Effector memory CD8-positive, alpha-beta T cell (primary cell): ENCODE measurements at regions not wholly inside any gene's neighbourhood (a gene's known extent, or its start where the extent isn't known, plus 50 kb on each side); places are given as distances from the start of the nearest gene placed in this dataset.
"Not testable (repeated sequence)": the region's sequence is repeated elsewhere in the genome, so short reads cannot be mapped to it uniquely, and the experiment has no call there.

ENCODE experiments used
- ATAC-seq: fragments of 150-1000 bp; cut with Tn5 transposase; replicated peaks from 2 replicates; pipeline ENCODE4 v1.10.0; 2021; ENCODE audit warnings: mild to moderate bottlenecking, moderate library complexity
- DNase-seq, 3 experiments: peaks; one replicate each; pipeline ENCODE4 v3.0.0; 2021
- H3K27ac Mint-ChIP-seq, 2 donors: one replicate each; pipeline ENCODE4 v1.8.0; 2022; ENCODE audit warnings: mild to moderate bottlenecking in 2 of 2, mixed read lengths in 2 of 2, moderate library complexity in 2 of 2
- H3K27me3 Mint-ChIP-seq, 2 donors: one replicate each; pipeline ENCODE4 v1.8.0; 2022; ENCODE audit warnings: mixed read lengths in 2 of 2
- H3K36me3 Mint-ChIP-seq: one replicate; pipeline ENCODE4 v1.8.0; 2022; ENCODE audit warnings: mild to moderate bottlenecking, moderate library complexity, mixed read lengths; ENCODE audit not compliant: insufficient read depth
- H3K4me1 Mint-ChIP-seq, 2 donors: one replicate each; pipeline ENCODE4 v1.8.0; 2022; ENCODE audit warnings: low read depth in 2 of 2, mixed read lengths in 2 of 2
- H3K4me3 Mint-ChIP-seq, 2 donors: one replicate each; pipeline ENCODE4 v1.8.0; 2022; ENCODE audit warnings: mild to moderate bottlenecking in 2 of 2, mixed read lengths in 2 of 2, moderate library complexity in 2 of 2
- H3K9me3 Mint-ChIP-seq, 2 donors: one replicate each; pipeline ENCODE4 v1.8.0; 2022; ENCODE audit warnings: mixed read lengths in 2 of 2

DNA sequence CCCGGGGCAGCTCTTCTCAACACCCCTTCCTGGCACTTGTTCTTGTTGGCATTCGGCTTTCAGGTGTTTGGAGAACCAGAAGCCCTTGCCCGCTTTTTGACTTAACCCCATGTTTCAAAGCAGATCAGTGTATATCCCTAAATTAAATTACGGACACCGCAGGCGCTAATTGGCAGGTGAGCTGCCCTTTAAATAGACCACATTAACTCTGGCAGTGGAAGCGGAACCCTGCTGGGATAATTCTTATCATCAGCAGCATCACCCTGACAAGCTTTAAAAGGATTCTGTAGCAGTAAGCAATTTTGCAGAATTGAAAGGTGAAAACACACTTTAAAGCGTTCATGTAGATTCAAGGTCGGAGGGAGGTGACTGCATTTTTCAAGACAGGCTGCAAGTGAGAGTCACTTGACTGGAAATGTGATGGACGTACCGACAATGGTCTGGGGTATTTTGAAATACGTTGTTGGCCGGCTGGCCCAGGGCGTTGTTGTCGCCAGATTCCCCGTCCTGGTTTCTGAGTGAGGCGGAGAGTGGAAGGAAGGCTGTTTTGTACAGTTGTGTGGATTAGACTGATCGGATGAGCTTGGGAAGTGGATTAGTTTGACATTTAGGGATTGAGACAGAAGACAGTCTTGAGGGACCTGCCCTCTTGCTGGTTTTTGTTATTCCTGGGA is 94.2 kb upstream of the CRYM start:
- DNase-seq, H3K9me3 Mint-ChIP-seq, H3K36me3 Mint-ChIP-seq, H3K27ac Mint-ChIP-seq, H3K4me1 Mint-ChIP-seq, ATAC-seq, H3K27me3 Mint-ChIP-seq, H3K4me3 Mint-ChIP-seq: not testable (repeated sequence)

DNA sequence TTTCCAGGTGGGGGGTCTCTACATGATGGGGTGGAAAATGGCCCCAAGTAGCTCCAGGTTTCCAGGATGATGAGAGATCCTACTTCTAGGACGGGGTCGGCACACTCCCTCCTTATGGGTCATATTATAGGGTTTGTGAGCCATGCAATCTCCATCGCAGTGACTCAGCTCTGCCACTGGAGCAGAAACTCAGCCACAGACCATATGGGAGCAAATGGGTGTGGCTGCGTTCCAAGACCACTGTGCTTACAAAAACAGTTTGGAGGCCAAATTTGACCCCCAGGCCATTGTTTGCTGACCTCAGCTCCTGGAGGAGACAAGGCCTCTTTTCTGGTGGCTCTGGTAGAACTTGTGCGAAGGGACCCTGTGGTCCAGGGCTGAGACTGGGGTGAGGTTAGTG is 92.7 kb upstream of the CRYM start:
- H3K36me3 Mint-ChIP-seq, DNase-seq, H3K4me3 Mint-ChIP-seq, H3K9me3 Mint-ChIP-seq, H3K27me3 Mint-ChIP-seq, H3K4me1 Mint-ChIP-seq, H3K27ac Mint-ChIP-seq, ATAC-seq: not testable (repeated sequence)

DNA sequence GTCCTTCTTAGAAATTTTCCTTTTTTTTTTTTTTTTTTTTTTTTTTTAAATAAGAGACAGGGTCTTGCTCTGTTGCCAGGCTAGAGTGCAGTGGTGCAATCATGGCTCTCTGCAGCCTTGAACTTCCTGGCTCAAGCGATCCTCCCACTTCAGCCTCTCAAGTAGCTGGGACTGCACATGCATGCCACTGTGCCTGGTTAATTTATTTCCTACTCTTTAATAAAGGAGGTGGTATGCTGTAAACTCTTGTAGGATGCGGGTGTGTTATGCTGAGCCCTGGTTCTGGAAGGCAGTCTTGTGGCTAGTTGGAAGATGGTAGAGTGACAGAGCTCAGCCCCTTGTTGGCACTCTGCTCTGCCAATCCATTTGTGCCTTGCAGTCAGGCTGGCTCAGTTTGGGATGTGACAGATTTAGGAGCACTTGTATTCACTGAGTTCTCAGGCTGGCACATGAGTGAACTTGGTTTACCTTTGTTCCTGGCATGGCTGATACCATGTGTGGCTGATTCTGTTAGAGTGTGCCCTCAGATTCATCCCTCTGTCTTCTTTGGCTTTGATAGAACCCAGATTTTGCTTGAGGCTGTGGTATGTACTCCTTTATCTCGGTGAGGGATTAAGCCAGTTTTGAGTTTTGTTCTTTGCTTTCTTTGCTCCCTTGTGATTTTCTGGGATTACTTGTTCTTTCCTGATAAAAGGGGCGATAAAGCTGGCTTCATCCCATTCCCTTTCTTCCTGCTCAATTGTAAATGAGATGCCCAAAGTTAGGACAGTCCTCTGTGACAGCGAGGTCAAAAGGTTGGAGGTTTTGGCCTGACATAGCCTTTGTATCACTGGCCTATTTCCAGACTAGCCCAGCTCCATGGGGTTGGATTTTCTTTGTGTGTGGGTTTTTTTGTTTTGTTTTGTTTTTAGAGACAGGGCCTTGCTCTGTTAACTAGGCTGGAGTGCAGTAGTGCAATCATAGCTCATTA is 91.2 kb upstream of the CRYM start:
- not testable (repeated sequence) for H3K4me3 Mint-ChIP-seq, ATAC-seq

DNA sequence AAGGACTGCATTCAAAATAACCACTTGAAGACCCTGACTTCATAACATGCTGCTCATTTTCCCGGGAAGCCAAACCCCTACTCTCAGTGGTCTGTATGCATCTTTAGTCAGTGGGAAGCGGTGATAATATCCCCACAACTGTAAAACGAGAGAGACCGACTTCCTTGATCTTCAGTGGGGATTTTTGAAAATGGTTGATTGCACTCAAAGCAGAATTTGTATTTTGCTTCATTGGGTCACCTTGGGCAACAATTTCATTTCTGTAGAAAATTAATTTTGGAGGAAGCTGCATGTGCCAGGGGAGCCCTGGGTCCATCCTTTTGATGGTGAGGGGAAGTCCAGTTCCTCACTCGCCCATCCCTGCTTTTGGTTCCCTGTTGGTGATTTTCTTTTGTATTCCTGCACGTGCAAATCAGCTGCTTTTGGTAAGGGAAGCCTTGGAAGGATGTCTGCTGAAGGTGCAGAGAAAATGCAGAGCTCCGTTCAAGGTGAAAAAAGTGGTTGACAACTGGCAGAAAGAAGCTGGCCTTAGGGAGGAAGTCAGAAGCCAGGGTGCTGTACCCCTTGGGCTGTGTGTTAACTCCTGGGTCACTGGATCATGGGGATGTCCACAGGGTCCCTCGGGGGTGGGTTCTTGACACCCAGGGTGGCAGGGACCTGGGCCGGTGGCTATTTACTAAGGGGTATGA is 89.8 kb upstream of the CRYM start:
- not testable (repeated sequence) for H3K4me3 Mint-ChIP-seq, H3K36me3 Mint-ChIP-seq, H3K27ac Mint-ChIP-seq, H3K4me1 Mint-ChIP-seq, ATAC-seq, H3K9me3 Mint-ChIP-seq, DNase-seq
- H3K27me3 Mint-ChIP-seq, result peaks cover 12 to 13% of the 10 kb centered on the region in 2 donors

More for the DNA sequence above, 91.2 kb upstream of the CRYM start:
- not testable (repeated sequence) for H3K36me3 Mint-ChIP-seq, H3K4me1 Mint-ChIP-seq, H3K27ac Mint-ChIP-seq, H3K9me3 Mint-ChIP-seq, H3K27me3 Mint-ChIP-seq, DNase-seq

DNA sequence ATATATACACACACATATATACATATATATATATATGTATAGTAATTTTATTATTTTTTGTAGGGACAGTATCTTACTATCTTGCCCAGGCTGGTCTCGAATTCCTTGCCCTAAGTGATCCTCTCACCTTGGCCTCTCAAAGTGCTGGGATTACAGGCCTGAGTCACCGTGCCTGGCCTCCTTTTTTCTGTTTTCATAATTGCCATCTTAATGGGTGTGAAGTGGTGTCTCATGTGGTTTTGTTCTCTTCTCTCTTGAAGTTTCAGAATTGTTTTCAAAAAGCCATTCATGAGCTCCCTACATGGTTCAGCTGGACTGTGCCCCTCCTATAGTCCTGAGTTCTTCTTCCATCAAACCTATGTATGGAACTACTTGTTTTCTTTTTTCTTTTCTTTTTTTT is 88.9 kb upstream of the CRYM start:
- not testable (repeated sequence) for DNase-seq, H3K27ac Mint-ChIP-seq, H3K4me1 Mint-ChIP-seq, H3K9me3 Mint-ChIP-seq, ATAC-seq, H3K36me3 Mint-ChIP-seq, H3K4me3 Mint-ChIP-seq
- peaks cover 13 to 17% of the 10 kb centered on the region in 2 donors for H3K27me3 Mint-ChIP-seq

DNA sequence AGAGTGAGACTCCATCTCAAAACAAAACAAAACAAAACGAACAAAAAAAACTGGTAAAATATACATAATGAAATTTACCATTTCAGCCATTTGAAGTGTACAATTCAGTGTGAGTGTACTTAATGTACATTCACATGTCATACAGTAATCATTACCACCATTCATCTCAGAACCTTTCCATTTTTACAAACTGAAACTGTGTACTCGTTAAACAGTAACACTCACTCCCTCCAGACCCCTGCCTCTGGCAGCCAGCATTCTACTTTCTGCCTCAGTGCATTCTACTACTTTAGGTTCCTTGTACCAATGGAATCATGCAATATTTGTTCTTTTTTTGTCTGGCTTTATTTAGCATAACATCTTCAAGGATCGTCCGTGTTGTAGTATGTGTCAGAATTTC is 87.5 kb upstream of the CRYM start:
- H3K27ac Mint-ChIP-seq, H3K9me3 Mint-ChIP-seq, DNase-seq, H3K36me3 Mint-ChIP-seq, ATAC-seq, H3K4me1 Mint-ChIP-seq, H3K4me3 Mint-ChIP-seq: not testable (repeated sequence)
- peaks cover 13 to 17% of the 10 kb centered on the region in 2 donors for H3K27me3 Mint-ChIP-seq

DNA sequence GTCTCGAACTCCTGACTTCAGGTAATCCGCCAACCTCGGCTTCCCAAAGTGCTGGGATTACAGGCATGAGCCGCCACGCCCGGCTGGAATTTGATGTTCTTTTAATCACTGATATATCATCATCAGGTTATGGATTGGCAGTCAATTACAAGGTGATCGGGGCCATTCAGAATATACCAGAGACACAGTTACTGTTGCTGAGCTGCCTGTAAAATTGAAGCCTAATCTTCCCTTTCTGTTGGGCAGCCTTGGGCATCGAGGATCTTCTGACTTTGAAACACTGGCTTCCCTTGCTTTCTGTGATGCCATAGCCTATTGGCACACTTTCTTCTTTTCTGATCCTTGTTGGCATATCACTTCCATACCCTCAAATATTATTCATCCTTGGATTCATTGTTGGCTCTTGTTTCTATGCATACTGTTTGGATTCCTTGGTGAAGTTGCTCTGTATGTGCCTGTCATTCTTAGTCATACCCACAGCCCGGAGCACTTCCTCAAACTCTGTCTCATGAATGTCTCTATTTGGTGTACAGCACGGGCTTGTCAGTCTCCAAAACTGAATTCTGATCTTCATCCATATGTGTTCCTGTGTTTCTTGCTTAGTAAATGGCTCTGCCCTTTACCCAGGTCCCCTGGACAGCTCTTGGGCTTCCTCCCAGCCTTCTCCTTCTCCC is 85.6 kb upstream of the CRYM start:
- H3K9me3 Mint-ChIP-seq, H3K27ac Mint-ChIP-seq, DNase-seq, H3K4me1 Mint-ChIP-seq, H3K4me3 Mint-ChIP-seq, H3K36me3 Mint-ChIP-seq: not testable (repeated sequence)
- ATAC-seq, result peak; percentile 26
- peaks cover 13 to 29% of the 10 kb centered on the region in 2 donors for H3K27me3 Mint-ChIP-seq

DNA sequence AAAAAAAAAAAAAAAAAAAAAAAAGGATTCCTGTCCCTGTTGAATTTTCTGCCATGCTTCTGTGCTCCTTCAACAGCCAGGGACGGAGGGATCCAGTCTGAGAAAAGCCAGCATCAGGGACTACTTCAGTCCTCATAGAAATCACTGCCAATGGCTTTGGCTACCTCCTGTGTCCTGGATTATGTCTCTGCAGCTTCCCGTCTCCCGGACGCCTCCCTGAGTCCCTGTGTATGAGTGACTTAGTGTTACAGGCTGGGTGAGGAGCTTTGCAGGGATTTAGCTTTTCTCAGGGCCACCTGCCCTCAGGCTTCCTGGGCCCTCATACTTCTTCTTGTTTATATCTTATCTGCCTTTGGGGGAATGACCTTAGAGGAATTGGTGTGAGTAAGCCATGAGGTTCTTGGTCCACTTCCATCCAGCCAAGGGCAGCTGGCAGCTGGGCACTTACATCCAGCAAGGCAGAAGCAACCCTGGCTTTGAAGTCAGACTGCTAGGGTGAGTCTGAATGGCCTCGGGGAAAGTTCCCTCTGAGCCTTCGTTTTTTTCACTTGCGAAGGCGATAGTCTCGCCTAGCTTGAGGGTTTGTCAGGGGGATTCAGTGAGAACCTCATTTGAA is 83.6 kb upstream of the CRYM start:
- H3K27ac Mint-ChIP-seq, H3K4me3 Mint-ChIP-seq, H3K36me3 Mint-ChIP-seq, H3K4me1 Mint-ChIP-seq, H3K9me3 Mint-ChIP-seq, DNase-seq, ATAC-seq: not testable (repeated sequence)
- H3K27me3 Mint-ChIP-seq, result peaks cover 13 to 31% of the 10 kb centered on the region in 2 donors

DNA sequence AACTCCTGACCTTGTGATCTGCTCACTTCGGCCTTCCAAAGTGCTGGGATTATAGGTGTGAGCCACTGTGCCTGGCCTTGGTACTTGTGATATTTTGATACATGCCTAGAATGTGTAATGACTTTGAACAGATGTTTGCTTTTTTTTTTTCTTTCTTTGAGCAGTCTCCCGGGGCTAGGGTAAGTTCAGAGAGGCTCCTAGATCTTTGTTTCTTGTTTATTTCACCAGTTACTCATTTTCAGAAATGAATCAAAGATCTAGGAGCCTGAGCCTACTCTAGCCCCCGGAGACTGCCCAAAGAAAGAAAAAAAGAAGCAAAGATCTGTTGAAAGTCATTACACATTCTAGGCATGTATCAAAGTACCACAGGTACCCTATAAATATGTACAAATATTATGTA is 83.0 kb upstream of the CRYM start:
- DNase-seq, H3K4me1 Mint-ChIP-seq, H3K4me3 Mint-ChIP-seq, H3K36me3 Mint-ChIP-seq, H3K9me3 Mint-ChIP-seq, H3K27ac Mint-ChIP-seq, ATAC-seq: not testable (repeated sequence)
- peaks cover 16 to 38% of the 10 kb centered on the region in 2 donors for H3K27me3 Mint-ChIP-seq

DNA sequence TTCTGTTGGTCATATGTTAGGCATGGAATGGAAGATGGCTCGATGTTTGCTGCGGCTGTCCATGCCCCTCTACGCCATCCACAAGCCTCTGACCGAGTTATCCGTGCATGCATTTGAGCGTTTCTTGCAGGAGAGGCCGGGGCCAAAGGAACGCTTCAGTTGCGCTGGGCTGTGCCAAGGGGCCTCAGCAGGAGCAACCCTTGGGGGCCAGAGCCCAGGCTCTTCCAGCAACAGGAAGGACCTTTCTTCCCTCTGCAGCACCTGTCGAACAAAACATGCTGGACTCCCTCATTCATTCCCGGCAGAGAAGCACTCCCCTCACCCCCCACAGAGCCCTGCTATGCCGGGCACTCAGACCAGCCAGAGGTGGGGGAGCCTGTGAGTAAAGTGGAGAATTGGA is 81.4 kb upstream of the CRYM start:
- not testable (repeated sequence) for ATAC-seq, H3K4me3 Mint-ChIP-seq, H3K36me3 Mint-ChIP-seq, DNase-seq, H3K4me1 Mint-ChIP-seq, H3K9me3 Mint-ChIP-seq, H3K27ac Mint-ChIP-seq
- H3K27me3 Mint-ChIP-seq, result peaks cover 19 to 50% of the 10 kb centered on the region in 2 donors

DNA sequence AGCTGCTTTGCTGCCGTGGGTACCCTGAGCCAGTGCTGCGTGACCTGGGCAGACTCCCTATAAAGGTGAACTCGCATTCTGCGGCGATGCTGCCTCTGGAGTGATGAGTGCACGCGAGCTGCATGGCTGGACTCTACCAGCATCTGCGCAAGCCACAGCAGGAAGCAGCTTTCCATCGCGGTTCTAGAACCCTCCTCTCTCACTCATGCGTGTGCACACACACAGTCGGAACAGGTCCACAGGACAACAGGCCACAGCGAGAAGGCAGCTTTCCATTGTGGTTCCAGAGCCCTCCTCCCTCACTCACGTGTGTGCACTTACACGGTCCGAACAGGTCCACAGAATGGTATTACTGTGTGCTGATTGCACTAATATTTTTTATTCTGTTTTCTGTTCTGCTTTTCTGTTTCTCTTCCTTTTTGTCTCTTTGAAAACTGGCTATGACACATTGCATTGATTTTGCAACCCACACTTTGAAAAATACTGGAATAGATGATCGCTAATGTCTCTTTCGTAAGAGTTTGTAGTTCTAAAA is 80.2 kb upstream of the CRYM start:
- not testable (repeated sequence) for DNase-seq, H3K4me3 Mint-ChIP-seq, H3K4me1 Mint-ChIP-seq, H3K9me3 Mint-ChIP-seq, H3K36me3 Mint-ChIP-seq, H3K27ac Mint-ChIP-seq
- peaks cover 9 to 50% of the 10 kb centered on the region in 2 donors for H3K27me3 Mint-ChIP-seq
- ATAC-seq, result peak; percentile 56

DNA sequence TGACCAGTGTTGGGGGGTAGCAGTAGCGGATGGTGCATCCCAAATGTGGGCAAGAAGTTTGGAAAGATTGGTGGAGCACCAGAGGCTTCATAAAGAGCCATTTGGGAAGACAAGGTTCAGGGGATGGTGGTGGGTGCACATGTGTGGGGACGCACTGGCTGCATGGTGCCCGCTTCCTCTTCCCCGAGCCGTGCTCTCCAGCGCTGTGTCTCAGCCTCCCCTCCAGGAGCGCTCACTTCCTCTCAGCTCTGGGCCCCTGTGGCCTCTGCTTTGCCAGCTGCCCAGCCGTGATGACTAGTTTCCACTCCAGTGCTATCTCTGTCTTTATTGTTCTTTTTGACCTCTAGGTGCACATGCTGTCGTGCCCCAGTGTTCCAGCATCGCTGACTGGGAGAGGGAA is 78.2 kb upstream of the CRYM start:
- peak; percentile 37 for ATAC-seq
- peaks cover 9 to 41% of the 10 kb centered on the region in 2 donors for H3K27me3 Mint-ChIP-seq
- DNase-seq, H3K9me3 Mint-ChIP-seq, H3K36me3 Mint-ChIP-seq, H3K4me3 Mint-ChIP-seq, H3K4me1 Mint-ChIP-seq: not testable (repeated sequence)
- H3K27ac Mint-ChIP-seq, result peak overlapping the region in 1 of 2 donors; percentile 13
